Activated naive CD4-positive, alpha-beta T cell treated with anti-CD3 and anti-CD28 coated beads, Interleukin-2, amount 10 ng/mL, durations not matched to agents 7 days and 5 days (primary cell): ENCODE measurements at regions not wholly inside any gene's neighbourhood (a gene's known extent, or its start where the extent isn't known, plus 50 kb on each side); places are given as distances from the start of the nearest gene placed in this dataset.
"Not testable (repeated sequence)": the region's sequence is repeated elsewhere in the genome, so short reads cannot be mapped to it uniquely, and the experiment has no call there.

ENCODE experiments used
- CTCF ChIA-PET: fragments of 350-600 bp; sonication (Branson Sonifier 250); formaldehyde crosslinking; loops from one replicate; lab custom pipeline; 2021; ENCODE audit warnings: antibody characterized with exemption; lab: Charles Lee
- DNase-seq: peaks from one replicate; pipeline ENCODE4 v3.0.0-alpha.2; 2020
- H3K27ac Mint-ChIP-seq: one replicate; pipeline ENCODE4 v1.8.0; 2021; ENCODE audit warnings: mild to moderate bottlenecking, moderate library complexity, mixed read lengths
- H3K27me3 Mint-ChIP-seq: one replicate; pipeline ENCODE4 v1.8.0; 2021; ENCODE audit warnings: mild to moderate bottlenecking, mixed read lengths
- H3K36me3 Mint-ChIP-seq: one replicate; pipeline ENCODE4 v1.8.0; 2021; ENCODE audit warnings: mixed read lengths
- H3K4me1 Mint-ChIP-seq: one replicate; pipeline ENCODE4 v1.8.0; 2021; ENCODE audit warnings: mixed read lengths
- H3K4me3 Mint-ChIP-seq: one replicate; pipeline ENCODE4 v1.8.0; 2021; ENCODE audit warnings: mild to moderate bottlenecking, moderate library complexity, mixed read lengths
- H3K9me3 Mint-ChIP-seq: one replicate; pipeline ENCODE4 v1.8.0; 2021; ENCODE audit warnings: mixed read lengths

DNA sequence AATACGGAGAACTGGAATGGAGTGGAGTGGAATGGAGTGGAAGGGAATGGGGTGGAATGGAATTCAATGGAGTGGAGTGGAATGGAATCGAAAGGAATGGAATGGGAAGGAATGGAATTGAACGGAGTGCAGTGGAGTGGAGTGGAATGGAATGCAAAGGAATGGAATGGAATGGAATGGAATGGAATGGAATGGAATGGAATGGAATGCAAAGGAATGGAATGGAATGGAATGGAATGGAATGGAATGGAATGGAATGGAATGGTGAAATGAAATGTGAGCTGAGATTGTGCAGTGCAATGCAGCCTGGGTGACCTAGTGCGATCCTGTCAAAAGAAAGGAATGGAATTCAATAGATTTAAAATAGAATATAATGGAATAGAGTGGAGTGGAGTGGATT, 357.3 kb upstream of the WSB1 start:
- H3K36me3 Mint-ChIP-seq, DNase-seq, H3K9me3 Mint-ChIP-seq, H3K27ac Mint-ChIP-seq, H3K4me3 Mint-ChIP-seq, H3K27me3 Mint-ChIP-seq, CTCF ChIA-PET, H3K4me1 Mint-ChIP-seq: not testable (repeated sequence)

DNA sequence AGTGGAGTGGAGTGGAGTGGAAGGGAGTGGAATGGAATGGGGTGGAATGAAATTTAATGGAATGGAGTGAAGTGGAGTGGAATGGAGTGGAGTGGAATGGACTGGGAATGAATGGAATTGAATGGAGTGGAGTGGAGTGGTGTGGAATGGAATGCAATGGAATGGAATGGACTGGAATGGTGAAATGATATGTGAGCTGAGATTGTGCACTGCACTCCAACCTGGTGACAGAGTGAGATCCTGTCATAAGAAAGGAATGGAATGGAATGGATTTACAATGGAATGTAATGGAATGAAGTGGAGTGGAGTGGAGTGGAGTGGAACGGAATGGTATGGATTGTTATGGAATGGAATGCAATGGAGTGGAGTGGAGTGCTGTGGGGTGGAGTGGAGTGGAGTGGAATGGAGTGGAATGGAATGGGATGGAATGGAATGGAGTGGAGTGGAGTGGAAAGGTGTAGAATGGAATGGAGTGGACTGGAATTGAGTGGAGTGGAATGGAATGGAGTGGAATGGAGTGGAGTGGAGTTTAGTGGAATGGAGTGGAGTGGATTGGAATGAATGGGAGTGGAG, 356.1 kb upstream of the WSB1 start:
- H3K4me1 Mint-ChIP-seq, H3K27ac Mint-ChIP-seq, H3K27me3 Mint-ChIP-seq, H3K4me3 Mint-ChIP-seq, H3K36me3 Mint-ChIP-seq, H3K9me3 Mint-ChIP-seq, DNase-seq, CTCF ChIA-PET: not testable (repeated sequence)

DNA sequence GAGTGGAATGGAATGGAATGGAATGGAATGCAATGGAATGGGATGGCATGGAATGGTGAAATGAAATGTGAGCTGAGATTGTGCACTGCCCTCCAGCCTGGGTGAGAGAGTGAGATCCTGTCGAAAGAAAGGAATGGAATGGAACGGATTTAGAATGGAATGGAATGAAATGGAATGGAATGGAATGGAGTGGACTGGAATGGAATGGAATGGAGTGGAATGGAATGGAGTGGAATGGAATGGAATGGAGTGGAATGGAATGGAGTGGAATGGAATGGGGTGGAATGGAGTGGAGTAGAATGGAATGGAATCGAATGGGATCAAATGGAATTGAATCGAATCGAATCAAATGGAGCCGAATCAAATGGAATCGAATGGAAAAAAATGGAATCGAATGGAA, 354.2 kb upstream of the WSB1 start:
- H3K36me3 Mint-ChIP-seq, CTCF ChIA-PET, H3K4me1 Mint-ChIP-seq, H3K4me3 Mint-ChIP-seq, DNase-seq, H3K9me3 Mint-ChIP-seq, H3K27ac Mint-ChIP-seq, H3K27me3 Mint-ChIP-seq: not testable (repeated sequence)

DNA sequence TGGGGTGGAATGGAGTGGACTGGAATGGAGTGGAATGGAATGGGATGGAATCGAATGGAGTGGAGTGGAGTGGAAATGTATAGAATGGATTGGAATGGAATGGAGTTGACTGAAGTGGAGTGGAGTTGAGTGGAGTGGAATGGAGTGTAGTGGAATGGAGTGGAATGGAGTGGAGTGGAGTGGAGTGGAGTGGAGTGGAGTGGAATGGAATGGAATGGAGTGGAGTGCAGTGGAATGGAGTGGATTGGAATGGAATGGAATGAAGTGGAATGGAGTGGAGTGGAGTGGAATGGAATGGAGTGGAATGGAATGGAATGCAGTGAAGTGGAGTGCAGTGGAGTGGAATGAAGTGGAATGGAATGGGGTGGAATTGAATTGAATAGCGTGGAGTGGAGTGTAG, 353.3 kb upstream of the WSB1 start:
- CTCF ChIA-PET, H3K4me1 Mint-ChIP-seq, H3K9me3 Mint-ChIP-seq, H3K27me3 Mint-ChIP-seq, H3K4me3 Mint-ChIP-seq, H3K36me3 Mint-ChIP-seq, DNase-seq, H3K27ac Mint-ChIP-seq: not testable (repeated sequence)

DNA sequence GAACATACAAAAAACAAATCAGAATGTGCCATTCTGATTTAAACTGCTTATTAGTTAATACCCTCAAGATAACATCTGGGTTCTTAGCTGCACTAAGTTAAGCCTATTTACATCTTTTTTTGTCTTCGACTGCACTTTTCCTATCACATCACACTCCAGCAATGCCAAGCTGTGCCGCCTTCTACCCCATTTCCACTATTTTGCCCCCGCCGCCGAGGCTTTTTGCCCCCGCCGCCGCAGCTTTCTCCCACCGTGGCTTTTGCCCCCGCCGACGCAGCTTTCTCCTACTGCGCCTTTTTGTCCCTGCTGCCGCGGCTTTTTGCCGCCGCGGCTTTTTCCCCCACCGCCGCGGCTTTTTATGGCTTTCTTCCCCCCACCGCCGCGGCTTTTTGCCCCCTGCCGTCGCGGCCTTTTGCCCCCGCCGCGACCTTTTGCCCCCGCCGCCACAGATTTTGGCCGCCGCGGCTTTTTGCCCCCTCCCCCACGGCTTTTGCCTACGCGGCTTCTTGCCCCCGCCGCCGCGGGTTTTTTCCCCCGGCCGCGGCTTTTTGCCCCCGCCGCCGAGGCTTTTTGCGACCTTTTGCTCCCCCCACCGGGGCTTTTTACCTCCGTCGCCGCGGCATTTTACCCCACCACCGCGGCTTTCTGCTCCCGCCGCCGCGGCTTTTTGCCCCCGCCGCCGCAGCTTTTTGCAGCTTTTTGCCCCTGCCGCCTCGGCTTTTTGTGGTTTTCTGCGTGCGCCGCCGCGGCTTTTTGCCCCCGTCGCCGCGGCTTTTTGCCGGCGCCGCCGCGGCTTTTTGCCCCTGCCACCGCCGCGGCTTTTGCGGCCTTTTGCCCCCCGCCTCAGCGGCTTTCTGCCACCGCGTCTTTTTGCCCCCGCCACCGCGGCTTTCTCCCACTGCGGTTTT, 331.4 kb upstream of the WSB1 start:
- no peaks in the 10 kb centered on the region for H3K4me1 Mint-ChIP-seq
- peak overlapping the region; percentile 39 for H3K27ac Mint-ChIP-seq
- no peaks in the 10 kb centered on the region for H3K36me3 Mint-ChIP-seq
- no peak for DNase-seq
- CTCF ChIA-PET, result no interaction called here
- peaks cover 14% of the 10 kb centered on the region for H3K27me3 Mint-ChIP-seq
- no peak overlapping the region for H3K4me3 Mint-ChIP-seq
- peaks cover 4% of the 10 kb centered on the region for H3K9me3 Mint-ChIP-seq

DNA sequence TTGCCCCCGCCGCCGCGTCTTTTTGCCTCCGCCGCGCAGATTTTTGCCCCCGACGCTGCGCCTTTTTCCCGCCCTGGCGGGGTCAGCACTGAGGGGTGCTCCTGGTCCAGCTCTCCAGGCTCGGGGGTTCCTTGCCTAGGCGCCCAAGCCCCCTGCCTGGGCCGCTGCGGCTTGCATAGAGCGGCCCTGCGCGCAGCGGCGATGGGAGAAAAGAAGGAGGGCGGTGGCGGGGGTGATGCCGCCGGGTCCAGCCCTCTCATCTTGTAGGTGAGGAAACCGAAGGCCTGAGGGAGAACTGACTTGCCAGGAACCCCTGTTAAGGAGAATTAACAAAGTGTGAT, 330.8 kb upstream of the WSB1 start:
- H3K27ac Mint-ChIP-seq, result no peak overlapping the region

DNA sequence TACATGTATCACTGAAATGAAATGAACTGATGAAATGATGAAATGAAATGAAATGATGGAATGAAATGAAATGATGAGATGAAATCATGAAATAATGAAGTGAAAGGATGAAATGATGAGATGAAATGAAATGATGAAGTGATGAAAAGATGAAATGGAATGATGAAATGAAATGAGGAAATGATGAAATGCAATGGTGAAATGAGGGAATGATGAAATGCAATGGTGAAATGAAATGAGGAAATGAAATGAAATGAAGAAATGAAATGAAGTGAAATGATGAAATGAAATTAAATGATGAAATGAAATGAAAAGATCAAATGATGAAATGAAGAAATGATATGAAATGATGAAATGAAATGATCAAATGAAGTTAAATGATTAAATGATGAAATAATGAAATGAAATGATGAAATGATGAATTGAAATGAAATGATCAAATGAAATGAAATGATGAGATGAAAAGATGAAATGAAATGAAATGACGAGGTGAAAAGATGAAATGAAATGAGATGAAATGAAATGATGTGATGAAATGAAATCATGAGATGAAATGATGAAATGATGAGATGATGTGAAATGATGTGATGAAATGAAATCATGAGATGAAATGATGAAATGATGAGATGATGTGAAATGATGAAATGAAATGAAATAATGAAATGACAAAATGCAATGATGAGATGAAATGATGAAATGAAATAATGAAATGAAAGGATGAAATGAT, 327.9 kb upstream of the WSB1 start:
- H3K27ac Mint-ChIP-seq, CTCF ChIA-PET, DNase-seq, H3K9me3 Mint-ChIP-seq, H3K36me3 Mint-ChIP-seq, H3K4me1 Mint-ChIP-seq, H3K4me3 Mint-ChIP-seq: not testable (repeated sequence)
- H3K27me3 Mint-ChIP-seq, result peaks cover 14% of the 10 kb centered on the region

More for the DNA sequence above, 330.8 kb upstream of the WSB1 start:
- Mint-ChIP-seq H3K36me3 (no peaks in the 10 kb centered on the region), H3K4me1 (no peaks in the 10 kb centered on the region), H3K4me3 (no peak overlapping the region), H3K27me3 (peaks cover 14% of the 10 kb centered on the region), H3K9me3 (peaks cover 4% of the 10 kb centered on the region)
- CTCF ChIA-PET, result no interaction called here
- DNase-seq, result no peak

DNA sequence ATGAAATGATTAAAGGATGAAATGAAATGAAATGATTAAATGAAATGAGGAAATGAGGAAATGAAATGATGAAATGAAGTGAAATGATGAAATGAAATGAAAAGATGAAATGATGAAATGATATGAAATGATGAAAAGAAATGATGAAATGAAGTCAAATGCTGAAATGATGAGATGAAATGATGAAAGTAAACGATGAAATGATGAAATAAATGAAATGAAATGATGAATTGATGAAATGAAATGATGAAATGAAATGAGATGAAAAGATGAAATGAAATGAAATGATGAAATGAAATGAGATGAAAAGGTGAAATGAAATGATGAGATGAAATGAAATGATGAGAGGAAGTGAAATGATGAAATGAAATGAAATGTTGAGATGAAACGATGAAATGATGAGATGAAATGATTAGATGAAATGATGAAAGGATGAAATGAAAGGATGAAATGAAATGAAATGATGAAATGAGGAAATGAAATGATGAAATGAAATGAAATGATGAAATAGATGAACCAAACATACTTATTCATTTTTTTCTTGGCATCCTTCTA, 327.2 kb upstream of the WSB1 start:
- H3K27ac Mint-ChIP-seq, DNase-seq, H3K9me3 Mint-ChIP-seq, CTCF ChIA-PET, H3K4me1 Mint-ChIP-seq, H3K36me3 Mint-ChIP-seq, H3K4me3 Mint-ChIP-seq: not testable (repeated sequence)
- peaks cover 14% of the 10 kb centered on the region for H3K27me3 Mint-ChIP-seq

DNA sequence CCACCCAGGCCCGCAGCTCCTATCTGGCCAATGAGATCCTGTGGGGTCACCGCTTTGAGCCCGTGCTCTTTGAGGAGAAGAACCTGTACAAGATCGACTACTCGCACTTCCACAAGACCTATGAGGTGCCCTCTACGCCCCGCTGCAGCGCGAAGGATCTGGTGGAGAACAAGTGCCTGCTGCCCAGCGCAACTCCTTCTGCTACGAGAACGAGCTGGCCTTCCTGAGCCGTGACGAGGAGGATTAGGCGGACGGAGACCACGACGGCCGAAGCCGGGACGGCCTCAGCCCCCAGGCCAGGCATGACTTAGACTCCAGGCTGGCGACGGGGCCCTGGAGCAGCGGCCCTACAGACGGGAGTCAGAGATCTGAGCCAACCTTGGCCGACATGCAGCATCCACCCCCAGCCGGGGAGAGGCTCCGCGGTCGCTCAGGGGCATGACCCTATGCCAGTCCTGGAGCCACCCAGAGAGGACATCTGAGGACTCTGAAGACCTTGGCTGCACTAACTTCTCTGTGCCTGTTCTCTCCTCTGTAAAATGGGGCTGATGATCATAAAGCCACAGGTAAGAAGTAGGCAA, 312.0 kb upstream of the WSB1 start:
- H3K27ac Mint-ChIP-seq, result not testable (repeated sequence)
- peaks cover 27% of the 10 kb centered on the region for H3K9me3 Mint-ChIP-seq

DNA sequence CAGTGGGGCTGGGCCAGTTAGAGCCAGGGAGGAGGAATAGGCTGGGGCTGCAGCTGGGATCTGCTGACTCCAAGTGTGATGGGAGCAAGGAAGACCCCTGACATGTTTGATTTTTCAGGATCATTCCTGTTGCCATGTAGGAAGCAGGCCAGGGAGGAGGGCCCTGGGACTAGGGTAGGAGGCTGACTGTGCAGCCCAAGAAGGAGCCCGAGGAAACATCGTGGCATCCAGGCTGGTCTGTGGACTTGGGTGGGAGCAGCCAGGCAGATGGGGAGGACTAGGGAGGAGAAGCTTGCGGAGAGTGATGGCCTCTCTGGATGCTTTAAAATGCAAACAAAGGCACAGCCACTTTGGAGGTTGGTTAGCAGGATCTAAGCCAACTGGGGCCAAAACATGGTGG, 311.4 kb upstream of the WSB1 start:
- H3K27me3 Mint-ChIP-seq, H3K27ac Mint-ChIP-seq, H3K4me1 Mint-ChIP-seq, H3K4me3 Mint-ChIP-seq, DNase-seq, CTCF ChIA-PET, H3K36me3 Mint-ChIP-seq: not testable (repeated sequence)
- H3K9me3 Mint-ChIP-seq, result peaks cover 27% of the 10 kb centered on the region

More for the DNA sequence above, 312.0 kb upstream of the WSB1 start:
- H3K4me1 Mint-ChIP-seq, H3K4me3 Mint-ChIP-seq, H3K36me3 Mint-ChIP-seq, DNase-seq, CTCF ChIA-PET, H3K27me3 Mint-ChIP-seq: not testable (repeated sequence)

DNA sequence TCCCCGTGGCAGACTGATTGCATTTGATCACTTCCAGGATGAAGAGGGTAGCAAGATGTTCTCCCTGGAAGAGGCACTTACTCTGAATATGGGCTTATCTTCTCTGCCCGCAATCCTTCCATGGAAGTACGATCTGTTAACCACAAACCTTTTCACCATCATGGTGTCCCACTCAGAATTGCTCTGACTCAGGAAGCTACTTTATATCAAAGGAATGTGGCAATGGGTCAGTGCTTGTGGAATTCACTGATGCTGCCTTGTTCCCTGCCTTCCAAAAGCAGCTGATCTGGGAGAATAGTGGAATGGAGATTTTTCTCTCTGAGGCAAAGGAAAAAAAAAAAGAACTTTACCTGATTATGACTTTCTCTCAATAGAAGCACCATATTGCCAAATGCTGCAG, 306.1 kb upstream of the WSB1 start:
- H3K4me3 Mint-ChIP-seq, H3K36me3 Mint-ChIP-seq, DNase-seq, H3K4me1 Mint-ChIP-seq, CTCF ChIA-PET, H3K27ac Mint-ChIP-seq, H3K27me3 Mint-ChIP-seq: not testable (repeated sequence)
- H3K9me3 Mint-ChIP-seq, result peaks cover 15% of the 10 kb centered on the region

DNA sequence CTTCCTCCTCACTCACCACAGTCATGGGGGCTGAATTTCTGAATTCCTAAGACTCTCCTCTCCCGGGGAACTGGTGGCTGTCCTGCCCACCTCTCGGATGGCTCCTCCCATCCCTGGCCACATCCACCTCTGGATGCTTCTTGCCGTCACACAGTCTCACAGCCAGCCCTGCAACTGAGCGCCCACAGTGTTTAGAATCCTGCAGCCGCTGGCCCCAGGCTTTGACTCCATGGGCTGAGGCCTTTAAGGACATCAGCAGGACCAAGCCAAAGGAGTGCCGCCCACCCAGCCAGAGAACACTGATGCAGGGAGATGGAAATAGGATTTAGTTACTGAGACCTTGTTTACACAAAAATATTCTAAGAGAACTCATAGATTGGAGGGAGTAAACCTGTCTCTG, 299.3 kb upstream of the WSB1 start:
- H3K27me3 Mint-ChIP-seq, H3K9me3 Mint-ChIP-seq, H3K27ac Mint-ChIP-seq, H3K36me3 Mint-ChIP-seq, CTCF ChIA-PET, H3K4me3 Mint-ChIP-seq, H3K4me1 Mint-ChIP-seq, DNase-seq: not testable (repeated sequence)

DNA sequence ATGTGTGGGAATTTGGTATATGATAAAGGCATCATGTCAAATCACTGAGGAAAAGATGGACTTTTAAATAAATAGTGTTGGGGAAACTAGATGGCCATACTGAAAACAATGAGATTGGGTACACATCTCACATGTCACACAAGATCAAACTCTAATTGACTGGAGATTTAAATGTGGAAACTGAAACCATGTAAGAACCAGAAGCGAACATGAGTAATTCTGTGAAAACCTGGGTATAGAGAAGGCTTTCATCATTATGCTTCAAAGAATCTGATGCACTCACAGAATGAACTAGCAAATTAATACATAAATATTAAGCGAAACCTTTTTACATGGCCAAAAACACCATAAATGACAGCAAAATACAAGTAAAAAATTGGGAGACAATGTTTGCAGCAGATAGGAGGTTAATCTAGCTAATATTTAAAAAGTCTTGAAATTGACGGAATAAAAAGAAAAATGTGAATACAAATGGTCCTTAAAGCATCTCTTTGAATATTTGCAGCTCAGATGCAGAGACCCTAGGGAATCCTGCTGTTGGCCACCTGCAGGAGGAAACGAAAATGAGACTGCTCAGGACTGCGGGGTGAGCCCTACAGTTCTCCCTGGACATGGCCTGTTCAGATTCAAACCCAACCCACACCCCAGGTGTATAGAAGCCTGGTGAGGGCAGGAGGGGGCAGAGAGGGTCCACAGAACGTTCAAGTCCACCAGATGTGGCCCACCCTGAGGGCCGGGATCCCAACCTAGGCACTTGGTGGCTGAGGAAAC, 297.6 kb upstream of the WSB1 start:
- H3K4me1 Mint-ChIP-seq, H3K36me3 Mint-ChIP-seq, DNase-seq, H3K27ac Mint-ChIP-seq, CTCF ChIA-PET, H3K4me3 Mint-ChIP-seq, H3K27me3 Mint-ChIP-seq: not testable (repeated sequence)
- H3K9me3 Mint-ChIP-seq, result peaks cover 11% of the 10 kb centered on the region
